Stimulated activated memory B cell treated with anti-CD40 and anti-IgM and Interleukin-4, amounts not matched to agents 10 μg/mL and 1 μg/mL and 100 μg/mL, for 72 hours (primary cell): ENCODE measurements at regions not wholly inside any gene's neighbourhood (a gene's known extent, or its start where the extent isn't known, plus 50 kb on each side); places are given as distances from the start of the nearest gene placed in this dataset.
A peak's percentile ranks its signal among the peaks of the same experiment; 100 is the strongest.

Source experiments
- ATAC-seq: fragments of 150-1000 bp; cut with Tn5 transposase; 2 replicates; pipeline ENCODE4 v1.10.0; 2021
- H3K27ac Mint-ChIP-seq: one replicate; pipeline ENCODE4 v1.8.0; 2022; ENCODE audit warnings: mild to moderate bottlenecking, mixed read lengths
- H3K27me3 Mint-ChIP-seq: one replicate; pipeline ENCODE4 v1.8.0; 2022; ENCODE audit warnings: mixed read lengths
- H3K36me3 Mint-ChIP-seq: one replicate; pipeline ENCODE4 v1.8.0; 2022; ENCODE audit warnings: mixed read lengths
- H3K4me1 Mint-ChIP-seq: one replicate; pipeline ENCODE4 v1.8.0; 2022; ENCODE audit warnings: mixed read lengths
- H3K4me3 Mint-ChIP-seq: one replicate; pipeline ENCODE4 v1.8.0; 2022; ENCODE audit warnings: mild to moderate bottlenecking, moderate library complexity, mixed read lengths
- H3K9me3 Mint-ChIP-seq: one replicate; pipeline ENCODE4 v1.8.0; 2022; ENCODE audit warnings: mixed read lengths

DNA sequence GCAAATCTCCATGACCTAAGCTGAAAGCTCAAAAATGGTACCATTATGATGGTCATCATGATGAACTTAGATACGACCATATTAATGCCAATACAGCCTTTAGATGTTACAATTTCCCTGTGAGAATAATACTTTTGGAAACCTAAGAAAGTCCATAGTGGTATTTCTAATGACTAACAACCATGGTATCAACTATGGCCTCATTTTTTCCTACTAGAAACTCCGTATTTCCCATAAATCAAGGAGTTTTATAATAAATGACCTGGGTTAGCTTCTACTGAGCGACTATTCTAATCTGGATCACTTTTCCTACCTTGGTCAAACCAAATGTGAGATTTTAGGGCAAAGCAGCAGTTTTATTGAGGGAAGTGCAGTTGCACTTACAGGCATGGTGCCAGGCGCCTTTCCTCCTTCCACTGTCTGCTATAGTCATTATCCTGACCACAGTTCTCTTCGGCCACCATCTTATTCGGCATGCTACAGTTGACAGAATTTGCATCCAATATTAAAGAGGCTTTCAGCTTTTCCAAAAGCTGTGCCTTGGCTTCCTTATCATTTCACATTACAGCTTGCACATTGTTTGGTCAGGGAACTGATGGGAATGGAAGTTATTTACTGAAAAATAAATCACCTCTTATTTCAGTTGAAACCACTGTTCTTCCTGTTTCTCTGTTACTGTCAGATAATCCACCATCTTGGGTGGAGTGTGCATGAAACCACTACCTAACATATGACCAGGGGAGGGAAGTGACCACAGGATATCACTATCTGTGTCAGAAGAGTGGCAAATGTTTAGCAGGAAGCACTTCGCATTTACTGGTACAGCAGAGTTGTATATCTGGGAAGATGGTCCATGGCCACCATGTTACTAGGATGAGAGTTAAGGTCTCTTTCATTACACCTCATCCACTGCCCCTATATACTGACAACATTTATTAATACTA, 74.5 kb upstream of the PICALM start:
- ATAC-seq = peak; percentile 68
- peak overlapping the region; percentile 22 for H3K27ac Mint-ChIP-seq
- no peaks in the 10 kb centered on the region for H3K36me3 Mint-ChIP-seq
- no peak overlapping the region for H3K4me3 Mint-ChIP-seq
- H3K4me1 Mint-ChIP-seq = peaks cover 36% of the 10 kb centered on the region
- no peaks in the 10 kb centered on the region for H3K9me3 Mint-ChIP-seq
- H3K27me3 Mint-ChIP-seq = no peaks in the 10 kb centered on the region

DNA sequence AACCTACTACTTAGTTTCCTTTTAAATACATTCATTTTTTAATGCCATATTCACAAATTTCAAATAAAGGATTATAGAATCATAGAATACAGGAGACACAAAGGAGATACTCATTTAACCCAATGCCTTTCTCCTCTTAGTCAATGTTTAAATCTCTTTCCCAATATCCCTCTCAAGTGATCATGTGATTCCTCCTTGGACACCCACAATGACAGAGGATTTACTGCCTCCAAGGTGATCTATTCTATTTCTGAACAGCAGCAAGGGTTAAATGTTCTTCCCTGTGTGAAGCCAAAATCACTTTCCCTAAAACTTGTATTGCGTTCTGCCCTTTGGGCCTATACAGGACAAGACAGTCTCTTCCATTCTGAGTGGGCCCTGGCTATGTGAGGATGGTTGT, 73.3 kb upstream of the PICALM start:
- Mint-ChIP-seq H3K27ac (peak overlapping the region; percentile 22), H3K27me3 (no peaks in the 10 kb centered on the region), H3K9me3 (no peaks in the 10 kb centered on the region), H3K4me3 (no peak overlapping the region), H3K36me3 (no peaks in the 10 kb centered on the region), H3K4me1 (peaks cover 35% of the 10 kb centered on the region)
- ATAC-seq = no peak

DNA sequence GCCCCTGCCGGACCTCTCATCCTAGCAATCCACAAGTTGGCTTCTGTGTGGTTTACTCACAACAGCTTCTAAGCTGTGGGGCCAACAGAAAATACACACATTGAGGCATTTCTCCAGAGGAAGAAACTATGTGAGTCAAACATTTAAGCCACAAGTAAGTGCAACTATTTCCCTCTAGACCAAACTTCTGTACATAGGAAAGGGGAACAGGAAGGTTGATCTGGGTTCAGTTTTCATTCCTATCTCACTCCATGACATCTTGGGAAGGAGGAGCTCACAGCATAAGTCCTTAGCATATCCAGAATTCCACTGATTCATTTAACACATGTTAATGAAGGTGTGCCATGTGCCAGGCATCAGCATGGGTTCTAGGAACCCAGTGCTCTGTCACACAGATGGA, 72.8 kb upstream of the PICALM start:
- Mint-ChIP-seq H3K9me3 (no peaks in the 10 kb centered on the region), H3K27ac (peak overlapping the region; percentile 22), H3K4me3 (no peak overlapping the region), H3K36me3 (no peaks in the 10 kb centered on the region), H3K4me1 (peaks cover 30% of the 10 kb centered on the region), H3K27me3 (no peaks in the 10 kb centered on the region)
- no peak for ATAC-seq

DNA sequence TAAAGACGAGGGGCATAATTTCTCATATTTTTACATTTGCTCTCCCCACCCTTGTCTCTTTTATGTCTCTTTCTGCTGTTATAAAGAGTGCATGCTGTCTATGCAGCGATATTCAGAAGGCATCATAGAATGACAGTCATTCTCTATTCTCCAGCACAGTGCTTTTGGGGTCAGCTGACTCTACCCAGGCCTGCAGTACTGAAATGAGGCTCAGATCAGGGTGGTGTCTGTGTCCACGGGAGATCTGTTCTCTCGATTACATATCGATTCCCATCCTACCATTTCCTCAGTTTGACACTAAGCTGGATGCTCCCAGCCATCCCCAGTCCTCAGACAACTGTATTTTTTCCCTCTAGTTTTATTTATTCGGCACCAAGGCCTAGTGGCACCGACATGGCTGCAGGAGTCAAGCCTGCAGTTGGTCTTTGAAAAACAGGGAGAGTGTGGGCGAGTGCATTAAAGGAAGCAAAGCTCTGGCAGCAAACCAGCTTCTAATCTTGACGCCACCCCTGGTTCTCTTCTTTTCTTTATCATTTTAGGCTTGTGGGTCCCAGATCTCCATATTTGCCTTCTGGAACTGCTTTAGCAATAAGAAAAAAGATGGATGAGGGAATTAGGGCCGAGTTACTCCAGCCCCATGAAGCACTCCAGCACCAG, 71.6 kb upstream of the PICALM start:
- ATAC-seq = no peak
- Mint-ChIP-seq H3K27ac (no peak overlapping the region), H3K4me3 (no peak overlapping the region), H3K4me1 (peaks cover 30% of the 10 kb centered on the region), H3K36me3 (no peaks in the 10 kb centered on the region), H3K9me3 (no peaks in the 10 kb centered on the region), H3K27me3 (no peaks in the 10 kb centered on the region)

DNA sequence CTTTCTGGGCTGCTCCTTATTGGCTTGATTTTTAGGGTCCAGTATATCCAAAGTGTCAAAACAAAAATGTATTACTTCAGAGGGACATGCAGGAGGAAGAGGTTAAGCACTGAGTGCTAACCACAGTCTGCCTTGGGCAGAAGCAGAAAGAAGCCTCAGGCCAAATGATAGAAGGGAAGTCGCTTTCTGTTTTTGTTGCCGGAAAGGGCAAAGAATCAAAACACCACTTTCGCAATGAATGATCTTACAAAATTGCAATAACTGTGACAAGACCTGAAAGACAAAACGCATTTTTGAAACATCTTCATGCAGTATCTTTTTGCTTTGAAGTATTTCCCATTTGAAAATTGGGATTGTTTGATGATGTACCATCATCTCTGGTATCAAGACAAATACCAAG, 70.1 kb upstream of the PICALM start:
- H3K36me3 Mint-ChIP-seq = no peaks in the 10 kb centered on the region
- peak; percentile 86 for ATAC-seq
- no peaks in the 10 kb centered on the region for H3K9me3 Mint-ChIP-seq
- H3K27me3 Mint-ChIP-seq = no peaks in the 10 kb centered on the region
- peak overlapping the region; percentile 14 for H3K4me3 Mint-ChIP-seq
- H3K27ac Mint-ChIP-seq = peak overlapping the region; percentile 84
- H3K4me1 Mint-ChIP-seq = peaks cover 21% of the 10 kb centered on the region

DNA sequence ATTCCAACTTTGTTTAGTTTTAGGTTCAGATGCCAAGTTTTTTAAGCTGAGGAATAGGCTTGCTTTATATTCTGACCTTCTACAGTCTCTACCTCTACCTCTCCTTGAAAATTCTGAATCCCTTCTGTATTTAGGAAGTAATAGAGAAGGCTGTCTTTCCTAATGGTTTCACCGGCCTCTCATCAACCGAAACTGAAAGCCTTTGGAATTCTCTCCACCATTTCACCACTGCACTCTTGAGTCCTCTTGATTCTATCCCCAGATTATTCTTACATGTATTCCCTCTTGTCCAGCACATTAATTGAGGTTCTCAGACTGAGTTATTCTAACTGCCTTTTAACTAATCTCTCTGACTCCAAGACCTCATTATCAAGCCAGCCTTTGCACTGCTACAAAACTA, 67.7 kb upstream of the PICALM start:
- no peak overlapping the region for H3K27ac Mint-ChIP-seq
- peaks cover 14% of the 10 kb centered on the region for H3K4me1 Mint-ChIP-seq
- no peaks in the 10 kb centered on the region for H3K27me3 Mint-ChIP-seq
- no peaks in the 10 kb centered on the region for H3K36me3 Mint-ChIP-seq
- H3K4me3 Mint-ChIP-seq = no peak overlapping the region
- no peaks in the 10 kb centered on the region for H3K9me3 Mint-ChIP-seq
- no peak for ATAC-seq

DNA sequence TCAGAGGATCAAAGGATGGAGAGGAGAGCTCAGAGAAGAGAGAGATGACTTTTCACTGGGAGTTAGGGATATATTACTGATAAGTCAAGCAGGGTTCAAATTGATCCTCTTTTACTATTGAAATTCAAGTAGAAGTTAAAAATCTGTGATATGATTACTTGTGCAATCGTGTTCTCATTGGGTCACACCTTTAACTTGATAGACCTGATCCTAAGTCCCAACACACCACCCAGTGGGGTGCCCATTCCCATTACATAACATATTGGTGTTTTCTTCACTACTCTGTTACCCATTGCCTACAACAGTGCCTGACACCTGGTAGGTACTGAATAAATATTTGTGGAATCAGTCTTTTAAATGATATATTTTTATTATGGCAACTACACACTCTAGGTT, 66.4 kb upstream of the PICALM start:
- Mint-ChIP-seq H3K27me3 (no peaks in the 10 kb centered on the region), H3K36me3 (no peaks in the 10 kb centered on the region), H3K4me3 (no peak overlapping the region), H3K4me1 (peaks cover 13% of the 10 kb centered on the region), H3K9me3 (no peaks in the 10 kb centered on the region), H3K27ac (no peak overlapping the region)
- no peak for ATAC-seq

DNA sequence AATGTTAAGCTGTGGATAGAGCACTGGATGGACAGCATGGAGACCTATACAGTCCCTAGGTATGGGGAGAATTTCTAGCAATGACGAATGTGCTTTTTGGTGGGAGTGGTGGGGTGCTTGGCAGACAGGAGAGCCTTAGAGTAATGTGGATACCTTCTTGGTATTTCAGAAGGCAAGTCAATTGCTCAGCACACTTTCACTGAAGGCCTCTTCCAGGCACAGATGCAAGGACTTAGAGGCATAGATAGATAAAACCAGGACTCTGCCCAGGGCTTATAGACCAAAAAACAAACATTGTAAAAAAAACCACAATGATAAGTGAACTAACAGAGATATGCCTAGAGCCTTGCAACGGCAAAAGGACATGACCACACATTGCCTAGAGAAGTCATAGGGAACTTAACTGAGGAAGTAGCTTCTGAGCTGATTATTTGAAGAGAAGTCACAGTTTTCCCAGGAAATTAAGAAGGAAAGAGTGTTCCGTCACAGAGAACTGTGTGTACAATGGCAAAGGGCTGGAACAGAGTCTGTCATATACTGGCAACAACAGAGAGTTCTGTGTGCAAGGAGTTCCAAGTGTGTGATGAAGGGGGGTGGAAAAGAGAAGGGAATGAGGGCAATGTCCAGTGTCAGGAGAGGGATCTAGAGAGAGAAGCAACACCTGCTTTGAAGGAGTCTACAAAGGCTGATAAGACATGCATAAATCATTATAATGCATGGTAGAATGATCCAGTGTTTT, 65.9 kb upstream of the PICALM start:
- Mint-ChIP-seq H3K27ac (no peak overlapping the region), H3K9me3 (no peaks in the 10 kb centered on the region), H3K4me1 (peaks cover 16% of the 10 kb centered on the region), H3K36me3 (no peaks in the 10 kb centered on the region), H3K4me3 (no peak overlapping the region), H3K27me3 (no peaks in the 10 kb centered on the region)
- ATAC-seq = no peak

DNA sequence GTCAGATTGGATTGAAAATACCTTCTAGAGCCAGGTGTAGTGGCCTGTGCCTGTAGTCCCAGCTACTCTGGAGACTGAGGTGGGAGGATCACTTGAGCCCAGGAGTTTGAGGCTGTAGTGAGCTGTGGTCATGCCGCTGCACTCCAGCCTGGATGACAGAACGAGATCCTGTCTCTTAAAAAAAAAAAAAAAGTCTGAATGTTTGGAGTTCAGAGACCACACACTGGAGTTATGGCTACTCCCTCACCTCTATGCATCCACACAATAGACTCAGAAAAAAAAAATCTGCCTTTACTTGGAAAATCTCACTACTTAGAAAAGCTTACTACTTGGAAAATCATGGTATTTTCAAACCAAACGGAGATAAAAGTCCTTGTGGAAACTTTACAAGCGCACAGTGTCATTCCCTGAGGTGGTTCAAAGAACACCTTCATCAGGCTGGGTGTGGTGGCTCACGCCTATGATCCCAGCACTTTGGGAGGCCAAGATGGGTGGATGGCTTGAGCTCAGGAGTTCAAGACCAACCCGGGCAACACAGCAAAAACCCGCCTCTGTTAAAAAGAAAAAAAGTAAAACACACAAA, 63.9 kb upstream of the PICALM start:
- Mint-ChIP-seq H3K27me3 (no peaks in the 10 kb centered on the region), H3K4me3 (no peak overlapping the region), H3K36me3 (no peaks in the 10 kb centered on the region), H3K4me1 (peaks cover 7% of the 10 kb centered on the region), H3K9me3 (no peaks in the 10 kb centered on the region), H3K27ac (no peak overlapping the region)
- no peak for ATAC-seq

DNA sequence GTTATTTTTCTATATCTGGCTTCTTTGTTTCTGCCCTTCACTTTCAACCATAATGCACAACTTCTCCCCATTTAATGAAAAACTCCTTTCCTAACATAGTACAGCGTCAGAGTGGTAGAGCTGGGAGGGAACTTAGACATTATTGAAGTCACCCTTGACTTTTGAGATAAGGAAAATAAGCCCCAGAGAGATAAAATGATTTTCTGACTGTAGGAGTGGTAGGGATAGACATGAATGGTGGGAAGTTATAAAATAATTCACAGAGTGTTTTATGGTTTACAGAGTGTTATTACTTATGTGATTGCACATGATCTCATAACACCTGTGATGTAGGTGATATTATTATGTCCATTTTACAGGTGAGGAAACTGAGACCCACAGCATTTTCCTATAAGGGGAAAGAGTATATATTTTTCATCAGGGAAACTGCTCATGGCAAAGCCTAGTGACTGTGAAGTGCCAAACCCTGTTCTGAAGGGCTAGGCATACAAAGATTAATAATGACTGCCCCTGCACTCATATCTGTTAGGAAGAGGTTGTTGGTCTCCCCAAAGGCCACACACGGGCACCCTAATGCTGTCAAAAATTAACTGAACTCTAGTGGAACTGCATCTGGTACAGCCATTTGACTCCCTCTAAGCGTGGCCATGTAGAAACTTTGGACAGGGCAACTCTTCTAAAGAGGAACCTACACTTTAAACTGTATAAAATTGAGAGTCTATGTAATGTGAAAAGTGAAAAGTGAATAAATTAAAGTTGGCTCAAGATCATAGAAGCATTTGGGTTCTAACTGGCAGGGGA, 61.1 kb upstream of the PICALM start:
- Mint-ChIP-seq H3K27ac (peak overlapping the region; percentile 2), H3K4me1 (peaks cover 7% of the 10 kb centered on the region), H3K27me3 (no peaks in the 10 kb centered on the region), H3K36me3 (no peaks in the 10 kb centered on the region), H3K4me3 (no peak overlapping the region), H3K9me3 (no peaks in the 10 kb centered on the region)
- peak; percentile 57 for ATAC-seq

DNA sequence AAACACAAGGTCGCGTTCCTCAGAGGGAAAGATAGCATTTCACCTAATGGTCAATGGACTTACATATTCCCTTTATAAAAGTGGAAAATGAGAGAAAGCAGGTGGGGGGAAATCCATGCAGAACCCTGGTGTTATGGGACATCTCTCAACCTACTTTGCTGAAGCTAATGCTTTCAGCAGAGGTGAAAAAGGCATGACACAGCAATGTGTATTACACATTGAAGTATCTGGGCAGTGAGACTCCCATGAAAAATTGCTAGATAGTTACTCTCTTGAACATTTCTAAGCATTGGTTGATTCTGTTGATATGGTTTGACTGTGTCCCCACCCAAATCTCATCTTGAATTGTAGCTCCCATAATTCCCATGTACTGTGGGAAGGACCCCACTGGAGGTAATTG, 60.0 kb upstream of the PICALM start:
- ATAC-seq = no peak
- Mint-ChIP-seq H3K27me3 (no peaks in the 10 kb centered on the region), H3K4me3 (no peak overlapping the region), H3K36me3 (no peaks in the 10 kb centered on the region), H3K4me1 (peaks cover 7% of the 10 kb centered on the region), H3K9me3 (no peaks in the 10 kb centered on the region), H3K27ac (no peak overlapping the region)

DNA sequence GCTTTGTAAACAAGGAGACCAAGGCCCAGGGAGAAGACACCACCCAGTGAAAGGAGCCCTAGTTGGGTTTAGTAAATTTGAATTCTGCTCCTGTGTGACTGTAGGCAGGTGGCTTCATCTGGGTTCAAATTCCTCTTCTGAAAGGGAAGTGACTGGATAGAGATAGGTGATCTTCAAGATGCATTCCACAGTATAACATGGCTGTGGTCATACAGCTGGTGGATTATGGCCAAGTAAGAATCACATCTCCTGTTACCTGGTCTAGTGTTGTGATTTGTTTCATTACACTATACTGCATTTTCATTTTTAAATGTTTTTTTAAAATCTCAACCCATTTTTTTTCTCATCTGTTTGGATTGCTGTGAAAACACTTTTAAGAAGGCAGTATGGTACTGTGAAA, 58.0 kb upstream of the PICALM start:
- Mint-ChIP-seq H3K27me3 (no peaks in the 10 kb centered on the region), H3K36me3 (no peaks in the 10 kb centered on the region), H3K4me3 (no peak overlapping the region), H3K27ac (no peak overlapping the region), H3K9me3 (no peaks in the 10 kb centered on the region), H3K4me1 (peaks cover 20% of the 10 kb centered on the region)
- no peak for ATAC-seq

DNA sequence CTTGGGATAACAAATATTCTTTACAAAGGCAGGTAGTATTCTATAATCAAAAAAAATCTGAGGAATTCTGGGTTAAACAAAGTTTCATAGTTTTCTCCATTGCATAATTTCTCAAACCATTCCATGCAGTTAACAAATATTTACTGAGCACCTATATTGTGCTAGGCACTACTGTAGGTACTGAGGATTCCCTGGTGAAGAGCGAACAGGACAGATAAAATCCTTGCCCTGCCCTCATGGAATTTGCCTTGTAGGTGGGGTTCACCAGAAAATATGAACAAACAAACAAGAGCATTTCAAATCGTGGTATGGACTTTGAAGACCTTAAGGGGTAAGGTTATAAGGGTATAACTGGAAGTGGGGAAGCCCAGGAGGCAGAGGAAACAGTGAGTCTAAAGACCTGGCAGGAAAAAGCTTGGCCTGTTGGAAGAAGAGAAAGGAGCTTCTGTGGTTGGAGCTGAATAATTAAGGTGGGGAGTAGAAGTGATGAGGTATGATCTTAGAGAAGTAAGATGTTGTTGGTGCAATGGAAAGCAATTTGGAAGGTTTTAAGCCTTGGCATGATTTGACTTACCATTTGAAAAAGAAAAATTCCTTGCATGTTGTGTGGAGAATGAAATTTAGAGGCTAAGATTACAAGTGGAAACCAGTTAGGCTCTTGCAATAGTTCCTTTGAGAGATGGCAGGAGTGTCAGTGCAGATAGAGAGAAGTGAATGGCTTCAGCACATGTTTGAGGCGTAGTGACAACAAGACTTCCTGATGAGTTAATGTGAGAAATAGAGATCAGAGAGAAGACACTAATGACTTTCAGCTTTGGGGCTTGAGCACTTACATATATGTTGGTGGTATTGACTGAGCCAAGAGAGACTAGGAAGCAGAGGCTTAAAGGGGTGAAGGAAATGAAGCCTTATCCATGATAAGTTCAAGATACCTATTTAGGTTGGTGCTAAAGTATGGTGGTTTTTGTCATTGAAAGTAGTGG, 55.7 kb upstream of the PICALM start:
- no peaks in the 10 kb centered on the region for H3K27me3 Mint-ChIP-seq
- H3K36me3 Mint-ChIP-seq = no peaks in the 10 kb centered on the region
- no peak for ATAC-seq
- no peak overlapping the region for H3K27ac Mint-ChIP-seq
- H3K9me3 Mint-ChIP-seq = no peaks in the 10 kb centered on the region
- H3K4me1 Mint-ChIP-seq = peaks cover 13% of the 10 kb centered on the region
- H3K4me3 Mint-ChIP-seq = no peak overlapping the region

DNA sequence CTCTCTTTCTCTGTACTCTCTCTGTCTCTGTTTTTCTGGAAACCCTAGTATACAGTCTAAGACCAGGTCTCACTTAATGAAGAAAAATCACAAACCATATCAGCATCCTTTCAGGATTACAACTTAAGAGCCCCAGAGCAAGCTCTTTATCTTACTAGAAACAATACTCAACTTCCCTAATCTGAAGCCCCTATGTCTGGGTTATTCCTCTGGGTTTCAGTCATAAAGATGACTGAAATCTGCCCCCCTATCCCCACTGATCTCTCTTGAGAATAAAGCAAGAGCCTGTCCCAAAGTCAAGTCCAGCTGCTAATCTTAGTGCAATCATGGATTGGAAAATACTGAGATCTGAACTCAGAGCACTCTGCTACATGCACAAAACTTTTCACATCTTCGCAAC, 53.9 kb upstream of the PICALM start:
- Mint-ChIP-seq H3K27me3 (no peaks in the 10 kb centered on the region), H3K36me3 (no peaks in the 10 kb centered on the region), H3K4me3 (no peak overlapping the region), H3K9me3 (no peaks in the 10 kb centered on the region), H3K4me1 (peaks cover 13% of the 10 kb centered on the region), H3K27ac (no peak overlapping the region)
- peak; percentile 34 for ATAC-seq
